Dendritic cell treated with granulocyte-macrophage colony-stimulating factor and Interleukin-4, amounts not matched to agents 40 ng/mL and 50 ng/mL, for 4 days (primary cell): ENCODE measurements at regions not wholly inside any gene's neighbourhood (a gene's known extent, or its start where the extent isn't known, plus 50 kb on each side); places are given as distances from the start of the nearest gene placed in this dataset.

ENCODE experiments used
- H3K27ac Mint-ChIP-seq: one replicate; pipeline ENCODE4 v1.8.0; 2022; ENCODE audit warnings: mild to moderate bottlenecking, mixed read lengths
- H3K27me3 Mint-ChIP-seq: one replicate; pipeline ENCODE4 v1.8.0; 2022; ENCODE audit warnings: mild to moderate bottlenecking, mixed read lengths
- H3K36me3 Mint-ChIP-seq: one replicate; pipeline ENCODE4 v1.8.0; 2022; ENCODE audit warnings: low read depth, mixed read lengths
- H3K4me1 Mint-ChIP-seq: one replicate; pipeline ENCODE4 v1.8.0; 2022; ENCODE audit warnings: low read depth, mixed read lengths
- H3K4me3 Mint-ChIP-seq: one replicate; pipeline ENCODE4 v1.8.0; 2022; ENCODE audit warnings: mild to moderate bottlenecking, moderate library complexity, mixed read lengths
- H3K9me3 Mint-ChIP-seq: one replicate; pipeline ENCODE4 v1.8.0; 2022; ENCODE audit warnings: mixed read lengths
- intact Hi-C: fragments of 100-400 bp; cut with micrococcal nuclease; formaldehyde crosslinking; loops from one replicate; pipeline ENCODE4 v1.15.0; 2022

DNA sequence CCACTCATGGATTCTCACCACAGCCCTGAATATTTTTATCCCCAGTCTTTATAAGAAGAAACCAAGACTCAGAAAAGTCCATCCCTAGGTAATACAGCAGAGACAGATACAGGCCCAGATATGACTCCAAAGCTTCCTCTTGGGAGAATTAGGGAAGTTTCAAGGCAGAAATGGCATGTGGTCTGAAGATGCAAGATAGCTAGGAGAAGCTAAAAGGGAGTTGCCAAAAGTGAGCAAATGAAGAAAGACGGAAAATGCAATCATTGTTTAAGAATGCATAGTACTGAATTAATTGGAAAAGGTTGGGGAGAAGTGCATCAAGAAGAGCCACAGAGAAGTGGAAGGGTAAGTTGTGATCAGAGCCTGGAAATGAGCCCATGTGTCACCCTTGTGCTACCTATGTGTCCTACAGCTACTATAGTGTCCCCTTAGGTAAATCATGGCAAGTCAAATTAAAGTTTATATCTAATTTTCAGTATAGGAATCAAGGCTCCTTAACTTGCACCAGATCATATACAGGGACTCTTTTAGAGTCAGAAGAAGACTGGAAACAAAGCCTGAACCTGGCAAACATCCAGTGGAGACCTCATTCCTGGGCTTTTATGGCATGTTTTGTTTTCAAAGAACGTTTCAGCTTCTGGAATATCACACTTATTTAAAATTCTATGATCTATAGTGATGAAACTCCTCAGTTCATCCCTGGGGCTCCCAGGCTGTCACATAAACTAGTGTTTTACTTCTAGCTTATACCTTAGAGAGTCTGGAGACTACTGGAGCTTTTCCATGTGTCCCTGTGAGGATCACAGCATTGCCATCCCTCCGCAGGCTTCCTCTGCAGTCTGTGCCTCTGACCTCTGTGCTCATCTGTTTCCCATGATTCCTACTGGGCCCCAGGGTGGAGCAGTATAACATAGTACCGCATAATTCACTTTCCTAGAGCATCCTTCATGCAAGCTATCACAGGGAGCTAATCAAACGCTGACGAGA is 189.0 kb upstream of the CDKN3 start:
- intact Hi-C loops, result no loop called here
- Mint-ChIP-seq H3K36me3 (no peaks in the 10 kb centered on the region), H3K4me3 (no peak overlapping the region), H3K27me3 (peaks cover 2% of the 10 kb centered on the region), H3K4me1 (no peaks in the 10 kb centered on the region), H3K9me3 (no peaks in the 10 kb centered on the region), H3K27ac (no peak overlapping the region)

DNA sequence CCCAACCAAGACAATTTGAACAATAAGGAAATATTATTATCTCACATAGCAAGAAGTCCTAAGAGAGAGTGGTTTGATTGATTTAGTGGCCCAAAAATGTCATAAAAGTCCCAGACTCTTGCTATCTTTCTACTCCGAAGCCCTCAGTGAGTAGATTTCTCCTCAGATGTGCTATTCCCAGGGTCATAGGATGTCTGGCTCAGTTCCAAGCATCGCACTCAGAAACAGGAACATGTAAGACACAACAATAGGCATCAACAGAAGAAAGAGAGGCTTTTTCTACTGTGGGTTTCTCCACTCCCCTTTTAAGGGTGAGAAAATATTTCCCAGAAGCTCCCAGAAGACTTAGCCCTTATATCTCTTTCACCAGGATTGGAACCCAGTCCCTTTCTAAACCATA is 188.1 kb upstream of the CDKN3 start:
- peaks cover 2% of the 10 kb centered on the region for H3K27me3 Mint-ChIP-seq
- H3K4me3 Mint-ChIP-seq, result no peak overlapping the region
- H3K36me3 Mint-ChIP-seq, result no peaks in the 10 kb centered on the region
- no peak overlapping the region for H3K27ac Mint-ChIP-seq
- H3K9me3 Mint-ChIP-seq, result no peaks in the 10 kb centered on the region
- H3K4me1 Mint-ChIP-seq, result no peaks in the 10 kb centered on the region
- intact Hi-C loops, result no loop called here

DNA sequence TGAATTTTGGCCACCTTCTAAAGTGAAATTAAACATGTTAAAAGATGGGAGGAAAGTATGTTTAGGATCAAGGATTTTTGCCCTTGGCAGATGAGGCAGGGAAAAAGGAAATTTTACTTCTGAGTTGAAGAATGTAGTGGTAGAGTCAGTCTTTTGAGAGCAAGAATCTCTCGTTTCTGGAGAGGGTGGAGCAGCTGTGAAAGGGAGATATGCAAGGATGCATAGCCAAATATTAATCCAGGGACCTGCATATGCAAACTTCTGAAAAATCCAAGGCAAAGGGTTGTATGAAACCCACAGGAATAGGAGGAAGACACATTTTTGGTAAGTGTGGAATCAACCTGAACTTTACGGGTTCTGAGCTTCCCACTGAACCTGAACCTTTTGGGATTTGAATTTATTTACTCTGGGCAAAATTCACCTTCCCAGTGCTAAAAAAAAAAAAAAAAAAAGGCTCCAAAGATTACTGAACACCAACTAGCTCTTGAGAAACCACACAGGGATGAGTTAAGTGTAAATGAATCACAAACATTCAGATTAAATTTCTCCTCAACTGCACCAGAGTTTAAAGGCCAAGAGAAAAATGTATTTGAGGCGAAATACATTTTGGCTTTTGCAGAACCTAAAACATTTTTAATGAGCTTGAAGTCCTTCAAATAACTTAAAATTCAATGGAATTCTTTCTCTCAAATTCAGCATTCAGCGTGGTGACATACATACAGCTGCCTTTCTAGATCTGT is 187.1 kb upstream of the CDKN3 start:
- intact Hi-C loops, result no loop called here
- Mint-ChIP-seq H3K36me3 (no peaks in the 10 kb centered on the region), H3K9me3 (no peaks in the 10 kb centered on the region), H3K4me1 (no peaks in the 10 kb centered on the region), H3K4me3 (no peak overlapping the region), H3K27me3 (peaks cover 2% of the 10 kb centered on the region), H3K27ac (no peak overlapping the region)

DNA sequence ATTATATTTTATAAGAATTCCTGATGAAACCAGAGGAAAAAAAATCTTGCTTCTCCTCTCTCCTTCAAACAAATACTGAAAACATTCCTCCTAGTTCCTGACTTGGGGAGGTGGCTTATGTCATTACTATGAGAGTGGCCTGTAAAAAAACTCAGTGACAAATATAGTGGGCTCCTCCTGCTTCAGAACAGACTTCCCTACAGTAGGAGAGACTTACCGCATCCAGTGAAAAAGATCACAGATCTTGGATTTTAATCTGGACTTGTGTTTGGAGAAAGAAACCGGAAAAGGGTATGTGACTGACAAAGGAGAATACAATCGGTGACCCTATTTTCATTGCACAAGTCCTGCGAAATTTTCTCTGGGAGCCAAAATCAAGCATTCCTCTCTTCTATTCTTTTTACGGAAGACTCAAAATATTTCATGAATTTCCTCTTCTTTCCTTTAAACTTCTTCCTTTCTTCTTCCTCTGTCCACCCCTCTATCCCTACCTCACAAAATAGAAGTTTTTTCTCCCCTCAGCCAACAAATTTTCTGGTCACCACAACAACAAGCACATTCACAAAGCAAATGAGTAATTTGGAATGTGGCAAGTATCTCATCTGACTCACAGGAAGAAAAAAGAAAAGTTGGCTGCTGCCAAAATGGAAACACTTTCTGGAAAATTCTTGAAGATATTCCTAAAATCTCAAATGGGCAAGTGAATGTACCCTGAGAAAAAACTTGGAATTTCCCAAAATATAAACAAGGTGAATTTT is 185.1 kb upstream of the CDKN3 start:
- no peaks in the 10 kb centered on the region for H3K36me3 Mint-ChIP-seq
- intact Hi-C loops, result no loop called here
- H3K9me3 Mint-ChIP-seq, result no peaks in the 10 kb centered on the region
- peaks cover 3% of the 10 kb centered on the region for H3K27me3 Mint-ChIP-seq
- H3K27ac Mint-ChIP-seq, result no peak overlapping the region
- no peaks in the 10 kb centered on the region for H3K4me1 Mint-ChIP-seq
- no peak overlapping the region for H3K4me3 Mint-ChIP-seq

DNA sequence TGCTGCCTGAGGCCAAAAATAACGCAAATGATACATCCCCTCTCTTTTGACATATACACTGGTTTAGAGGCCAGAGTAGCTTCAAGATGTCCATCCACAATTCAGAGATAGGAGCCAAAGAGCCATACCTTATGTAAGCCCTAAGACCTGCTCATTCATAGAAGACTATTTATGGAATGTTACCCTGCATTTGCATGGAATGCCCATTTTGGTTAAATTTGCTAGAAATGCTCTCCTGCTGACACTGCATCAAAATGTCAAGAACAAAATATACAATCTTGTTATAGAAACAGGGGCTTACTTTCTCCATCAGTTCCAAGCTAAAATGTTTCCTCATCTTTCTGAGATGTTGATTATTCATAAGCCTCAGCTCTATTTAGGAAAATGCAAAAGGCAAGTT is 183.3 kb upstream of the CDKN3 start:
- H3K36me3 Mint-ChIP-seq, result no peaks in the 10 kb centered on the region
- peaks cover 17% of the 10 kb centered on the region for H3K27me3 Mint-ChIP-seq
- intact Hi-C loops, result no loop called here
- H3K4me3 Mint-ChIP-seq, result no peak overlapping the region
- no peak overlapping the region for H3K27ac Mint-ChIP-seq
- no peaks in the 10 kb centered on the region for H3K9me3 Mint-ChIP-seq
- no peaks in the 10 kb centered on the region for H3K4me1 Mint-ChIP-seq

DNA sequence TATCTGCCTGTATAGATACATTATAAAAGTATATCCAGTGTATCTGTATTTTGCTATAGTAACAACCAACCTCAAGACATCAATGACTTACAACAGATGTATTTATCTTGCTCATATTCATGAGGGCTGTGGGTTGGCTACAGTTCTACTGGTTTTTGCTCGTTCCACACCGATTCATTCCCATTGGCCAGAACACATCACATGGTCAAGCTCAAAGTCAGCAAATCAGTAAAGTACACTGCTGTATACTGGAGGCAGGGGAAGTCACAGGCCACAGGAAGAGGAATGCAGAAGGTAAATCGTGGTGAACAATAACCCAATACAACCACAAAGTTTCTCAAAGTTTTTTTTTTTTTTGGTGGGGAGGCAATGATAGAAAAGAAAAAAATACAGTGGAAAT is 180.0 kb upstream of the CDKN3 start:
- no peaks in the 10 kb centered on the region for H3K36me3 Mint-ChIP-seq
- no peak overlapping the region for H3K4me3 Mint-ChIP-seq
- intact Hi-C loops, result no loop called here
- no peak overlapping the region for H3K27ac Mint-ChIP-seq
- H3K9me3 Mint-ChIP-seq, result no peaks in the 10 kb centered on the region
- peaks cover 41% of the 10 kb centered on the region for H3K27me3 Mint-ChIP-seq
- H3K4me1 Mint-ChIP-seq, result no peaks in the 10 kb centered on the region

DNA sequence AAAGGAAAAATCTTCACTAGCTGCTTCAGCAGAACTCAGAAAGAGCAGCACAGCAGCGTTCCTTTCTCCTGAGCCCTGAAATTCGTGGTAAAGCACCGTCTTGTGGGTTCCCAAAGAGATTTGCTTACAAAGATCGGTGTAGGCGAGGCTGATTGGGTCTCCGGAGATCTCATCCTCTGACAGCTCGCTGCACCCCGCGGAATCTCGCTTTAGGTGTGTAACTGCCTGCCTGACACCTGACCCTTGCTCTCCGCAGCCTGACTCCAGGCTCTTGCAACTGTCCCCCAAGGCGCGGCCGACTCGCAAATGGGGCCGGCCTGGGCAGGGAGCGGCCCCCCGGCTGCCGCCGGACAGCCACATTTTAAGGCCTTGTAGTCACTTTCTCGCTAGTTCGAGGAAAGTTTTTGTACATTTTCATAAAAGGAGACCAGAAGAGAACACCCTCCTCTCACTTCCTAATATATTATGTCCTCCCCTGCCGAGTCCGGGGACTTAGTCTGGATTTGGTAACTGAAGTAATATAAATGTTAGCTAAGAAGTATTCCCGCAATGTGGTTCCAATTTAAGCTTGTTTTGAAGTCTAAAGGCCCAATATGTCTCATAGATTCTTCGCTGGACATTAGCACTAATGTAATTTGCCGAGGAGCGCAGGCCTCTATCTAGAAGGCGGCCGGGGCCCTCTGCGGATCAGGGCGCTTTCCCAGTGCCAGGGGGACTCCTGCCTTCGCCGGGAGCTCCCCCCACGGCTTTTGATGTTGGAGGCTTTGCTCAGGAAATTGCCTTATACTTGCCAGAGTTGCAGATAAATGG is 177.3 kb upstream of the CDKN3 start:
- Mint-ChIP-seq H3K4me1 (no peaks in the 10 kb centered on the region), H3K27me3 (peaks cover 56% of the 10 kb centered on the region), H3K27ac (no peak overlapping the region), H3K9me3 (no peaks in the 10 kb centered on the region), H3K4me3 (no peak overlapping the region), H3K36me3 (no peaks in the 10 kb centered on the region)
- intact Hi-C loops, result no loop called here

DNA sequence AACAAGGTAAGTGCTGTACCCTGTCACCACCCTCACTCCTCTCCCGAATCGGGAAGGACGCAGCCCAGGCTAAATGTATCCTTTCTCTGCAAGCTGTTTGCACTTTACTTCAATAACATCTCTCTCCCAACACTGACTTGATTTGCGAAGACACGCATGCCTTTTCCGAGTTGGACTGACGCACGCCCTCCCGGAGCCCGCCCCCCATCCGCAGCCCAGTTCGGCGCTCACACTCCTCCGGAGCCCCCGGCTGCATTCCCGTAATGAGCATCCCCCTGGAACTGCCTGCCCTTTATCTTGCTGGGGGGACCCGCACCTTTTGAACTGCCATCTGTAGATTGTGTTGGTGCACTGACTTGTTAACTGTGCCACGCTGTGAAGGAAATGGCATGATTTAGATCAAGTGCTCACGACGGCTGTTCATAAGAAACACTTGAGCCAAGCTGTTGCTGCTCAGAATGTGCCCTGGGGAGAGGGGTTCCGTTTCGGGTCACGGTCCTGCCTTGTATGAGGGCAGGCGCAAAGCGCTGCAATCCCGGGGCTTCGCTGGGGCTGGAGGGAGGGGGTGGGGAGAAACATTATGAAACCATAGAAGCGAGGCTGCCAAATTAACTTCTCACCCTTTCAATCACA is 176.6 kb upstream of the CDKN3 start:
- H3K9me3 Mint-ChIP-seq, result no peaks in the 10 kb centered on the region
- no peaks in the 10 kb centered on the region for H3K36me3 Mint-ChIP-seq
- H3K27ac Mint-ChIP-seq, result no peak overlapping the region
- no peaks in the 10 kb centered on the region for H3K4me1 Mint-ChIP-seq
- H3K27me3 Mint-ChIP-seq, result peaks cover 56% of the 10 kb centered on the region
- H3K4me3 Mint-ChIP-seq, result no peak overlapping the region
- intact Hi-C loops, result no loop called here

DNA sequence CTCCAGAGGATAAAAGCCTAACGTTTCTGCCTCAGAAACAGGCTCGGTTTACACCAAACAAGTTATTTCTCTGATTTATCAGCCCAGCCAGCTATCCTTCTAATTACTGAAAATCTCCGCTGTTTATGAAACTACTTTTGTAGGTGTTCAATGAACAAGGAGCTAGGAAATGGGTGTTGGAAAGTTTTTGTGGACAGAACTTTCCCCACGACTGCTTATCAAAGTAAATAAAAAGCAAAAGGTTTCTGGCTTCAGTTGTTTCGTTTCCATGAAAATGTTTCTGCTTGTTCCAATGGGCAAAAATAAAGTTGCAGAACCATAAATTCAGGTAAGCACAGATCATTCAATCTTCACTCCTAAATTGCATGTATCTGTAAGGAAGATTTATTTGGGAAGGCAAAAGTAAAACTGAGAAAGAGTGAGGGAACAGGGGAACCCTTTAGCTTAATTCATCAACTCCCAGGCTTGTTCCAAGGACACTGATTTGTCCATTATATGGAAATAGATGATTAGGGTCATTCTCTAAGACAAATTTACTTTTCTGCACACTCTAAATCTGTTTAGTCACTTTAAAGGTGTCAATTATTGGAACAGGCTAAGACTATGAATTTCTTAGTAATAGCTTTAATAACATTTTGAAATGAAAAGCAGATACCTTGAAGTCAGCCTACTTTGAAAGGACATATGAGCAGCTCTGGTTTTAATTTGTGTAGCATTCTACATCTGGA is 175.9 kb upstream of the CDKN3 start:
- Mint-ChIP-seq H3K4me1 (no peaks in the 10 kb centered on the region), H3K27ac (no peak overlapping the region), H3K36me3 (no peaks in the 10 kb centered on the region), H3K9me3 (no peaks in the 10 kb centered on the region), H3K27me3 (peaks cover 56% of the 10 kb centered on the region), H3K4me3 (no peak overlapping the region)
- intact Hi-C loops, result no loop called here

DNA sequence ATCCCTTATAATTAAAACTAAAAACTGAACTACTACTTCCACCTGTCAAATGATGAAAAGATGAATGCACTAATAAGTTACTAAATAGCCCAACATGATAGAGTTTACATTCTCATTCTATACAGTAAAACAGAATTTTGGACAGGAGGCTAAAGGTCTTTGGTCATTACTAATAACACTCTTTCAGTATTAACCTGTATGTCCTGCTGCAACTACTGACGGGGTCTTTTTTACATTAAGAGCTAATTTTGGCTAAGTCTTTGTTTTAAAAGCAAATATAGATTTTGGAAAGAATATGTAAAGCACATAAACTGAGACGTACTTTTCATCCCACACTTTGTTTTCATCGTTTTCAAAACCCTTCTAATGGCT is 175.4 kb upstream of the CDKN3 start:
- H3K4me3 Mint-ChIP-seq, result no peak overlapping the region
- intact Hi-C loops, result no loop called here
- peaks cover 55% of the 10 kb centered on the region for H3K27me3 Mint-ChIP-seq
- H3K36me3 Mint-ChIP-seq, result no peaks in the 10 kb centered on the region
- no peaks in the 10 kb centered on the region for H3K4me1 Mint-ChIP-seq
- no peaks in the 10 kb centered on the region for H3K9me3 Mint-ChIP-seq
- no peak overlapping the region for H3K27ac Mint-ChIP-seq

DNA sequence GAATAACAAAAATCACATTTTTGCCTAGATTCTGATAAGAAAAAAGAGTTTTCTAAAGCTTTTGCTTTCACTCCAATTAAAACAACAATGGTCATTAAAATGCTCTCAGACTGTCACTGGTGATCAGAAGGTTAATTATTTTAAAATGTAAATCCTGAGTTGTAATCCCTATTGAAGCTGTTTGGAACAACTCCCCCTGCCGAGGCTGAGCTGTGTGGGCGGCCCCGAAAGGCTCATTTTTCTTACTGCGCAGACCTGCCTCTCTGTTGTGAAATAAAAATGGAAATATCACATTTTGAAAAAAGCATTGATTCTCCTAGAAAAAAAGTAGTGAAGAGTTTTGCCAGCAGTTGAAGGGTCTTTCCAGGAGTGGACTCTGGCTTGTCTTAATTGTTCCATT is 174.8 kb upstream of the CDKN3 start:
- no peaks in the 10 kb centered on the region for H3K4me1 Mint-ChIP-seq
- no peak overlapping the region for H3K27ac Mint-ChIP-seq
- H3K36me3 Mint-ChIP-seq, result no peaks in the 10 kb centered on the region
- no peak overlapping the region for H3K4me3 Mint-ChIP-seq
- intact Hi-C loops, result no loop called here
- H3K9me3 Mint-ChIP-seq, result no peaks in the 10 kb centered on the region
- H3K27me3 Mint-ChIP-seq, result peaks cover 53% of the 10 kb centered on the region

DNA sequence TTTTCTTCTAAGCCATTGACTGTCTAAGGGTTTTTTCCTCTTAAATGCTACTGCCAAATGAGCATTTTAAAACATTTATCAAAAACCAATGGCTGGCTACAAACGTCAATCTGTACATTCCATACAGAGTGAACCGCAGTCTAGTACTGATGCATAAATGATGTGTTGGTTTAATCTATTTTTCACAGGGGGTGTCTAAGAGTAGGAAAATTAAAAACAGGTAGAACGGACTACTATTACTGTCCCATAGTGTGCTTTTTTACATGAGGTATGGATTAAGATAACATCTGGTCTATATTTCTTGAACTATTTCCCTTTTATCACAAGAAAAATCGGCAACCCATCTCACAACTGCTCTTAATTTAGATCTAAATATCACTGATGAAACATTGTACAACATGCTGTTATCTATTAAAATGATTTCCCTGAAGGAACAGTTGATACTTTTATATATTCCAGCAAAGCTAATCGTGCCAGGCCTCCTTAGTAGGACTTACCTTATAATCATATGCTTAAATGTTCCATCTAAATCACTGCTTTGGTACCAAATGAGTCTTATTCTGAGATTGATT is 172.9 kb upstream of the CDKN3 start:
- peaks cover 37% of the 10 kb centered on the region for H3K27me3 Mint-ChIP-seq
- no peak overlapping the region for H3K27ac Mint-ChIP-seq
- no peaks in the 10 kb centered on the region for H3K4me1 Mint-ChIP-seq
- H3K9me3 Mint-ChIP-seq, result no peaks in the 10 kb centered on the region
- intact Hi-C loops, result no loop called here
- H3K4me3 Mint-ChIP-seq, result no peak overlapping the region
- H3K36me3 Mint-ChIP-seq, result no peaks in the 10 kb centered on the region
